ENCODE measurements at regions not wholly inside any gene's neighbourhood (a gene's known extent, or its start where the extent isn't known, plus 50 kb on each side); places are given as distances from the start of the nearest gene placed in this dataset.
"Not testable (repeated sequence)": the region's sequence is repeated elsewhere in the genome, so short reads cannot be mapped to it uniquely, and the experiment has no call there.

- no peak for DNase-seq (ENCODE audit: low read depth)
Observed at GRCh38 chr7:155229548-155230168, 68.0 kb upstream of the INSIG1 start.

- peak; percentile 80 for DNase-seq (ENCODE audit: low read depth)
Observed at GRCh38 chr7:155230169-155230593, 67.5 kb upstream of the INSIG1 start.

- no peak for DNase-seq (ENCODE audit: low read depth)
Observed at GRCh38 chr7:155231241-155231800, 66.4 kb upstream of the INSIG1 start.

GRCh38 chr7:155231941-155232340 is 65.7 kb upstream of the INSIG1 start:
- DNase-seq (ENCODE audit: low read depth): no peak

GRCh38 chr7:155232911-155233310 is 64.8 kb upstream of the INSIG1 start:
- DNase-seq (ENCODE audit: low read depth): no peak

- DNase-seq (ENCODE audit: low read depth): no peak
Observed at GRCh38 chr7:155233311-155234157, 64.1 kb upstream of the INSIG1 start.

- no peak for DNase-seq (ENCODE audit: low read depth)
Observed at GRCh38 chr7:155234158-155234492, 63.6 kb upstream of the INSIG1 start.

- no peak for DNase-seq (ENCODE audit: low read depth)
Observed at GRCh38 chr7:155234950-155235789, 62.5 kb upstream of the INSIG1 start.

- DNase-seq (ENCODE audit: low read depth): no peak
Observed at GRCh38 chr7:155236386-155236785, 61.3 kb upstream of the INSIG1 start.

- DNase-seq (ENCODE audit: low read depth): no peak
Observed at GRCh38 chr7:155237297-155237696, 60.4 kb upstream of the INSIG1 start.

GRCh38 chr7:155237730-155238129 is 59.9 kb upstream of the INSIG1 start:
- no peak for DNase-seq (ENCODE audit: low read depth)

GRCh38 chr7:155239431-155240087 is 58.1 kb upstream of the INSIG1 start:
- not testable (repeated sequence) for DNase-seq (ENCODE audit: low read depth)

- DNase-seq (ENCODE audit: low read depth): no peak
Observed at GRCh38 chr7:155244675-155245074, 53.0 kb upstream of the INSIG1 start.

GRCh38 chr7:155247479-155248365 is 50.0 kb upstream of the INSIG1 start:
- no peak for DNase-seq (ENCODE audit: low read depth)

Data from fibroblast of the conjunctiva (primary cell).